ENCODE measurements at regions not wholly inside any gene's neighbourhood (a gene's known extent, or its start where the extent isn't known, plus 50 kb on each side); places are given as distances from the start of the nearest gene placed in this dataset.

- H3K27me3 ChIP-seq (ENCODE audit: insufficient read depth, poor library complexity, severe bottlenecking) = no peaks in the 10 kb centered on the region
- TF ChIP-seq, protein P1, sequence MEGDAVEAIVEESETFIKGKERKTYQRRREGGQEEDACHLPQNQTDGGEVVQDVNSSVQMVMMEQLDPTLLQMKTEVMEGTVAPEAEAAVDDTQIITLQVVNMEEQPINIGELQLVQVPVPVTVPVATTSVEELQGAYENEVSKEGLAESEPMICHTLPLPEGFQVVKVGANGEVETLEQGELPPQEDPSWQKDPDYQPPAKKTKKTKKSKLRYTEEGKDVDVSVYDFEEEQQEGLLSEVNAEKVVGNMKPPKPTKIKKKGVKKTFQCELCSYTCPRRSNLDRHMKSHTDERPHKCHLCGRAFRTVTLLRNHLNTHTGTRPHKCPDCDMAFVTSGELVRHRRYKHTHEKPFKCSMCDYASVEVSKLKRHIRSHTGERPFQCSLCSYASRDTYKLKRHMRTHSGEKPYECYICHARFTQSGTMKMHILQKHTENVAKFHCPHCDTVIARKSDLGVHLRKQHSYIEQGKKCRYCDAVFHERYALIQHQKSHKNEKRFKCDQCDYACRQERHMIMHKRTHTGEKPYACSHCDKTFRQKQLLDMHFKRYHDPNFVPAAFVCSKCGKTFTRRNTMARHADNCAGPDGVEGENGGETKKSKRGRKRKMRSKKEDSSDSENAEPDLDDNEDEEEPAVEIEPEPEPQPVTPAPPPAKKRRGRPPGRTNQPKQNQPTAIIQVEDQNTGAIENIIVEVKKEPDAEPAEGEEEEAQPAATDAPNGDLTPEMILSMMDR (IDR thresholded peaks at IDR 0.05; ENCODE audit: poor library complexity, severe bottlenecking) = no peak
- no peak overlapping the region for H3K27ac ChIP-seq (ENCODE audit: poor library complexity, severe bottlenecking)
- H3K4me1 ChIP-seq (ENCODE audit: insufficient read depth, poor library complexity, severe bottlenecking) = no peaks in the 10 kb centered on the region
- ATAC-seq (ENCODE audit: low read depth) = no peak
- H3K36me3 ChIP-seq (ENCODE audit: low read depth) = no peaks in the 10 kb centered on the region
- H3K9me3 ChIP-seq (ENCODE audit: severe bottlenecking) = no peaks in the 10 kb centered on the region
- H3K4me3 ChIP-seq (ENCODE audit: severe bottlenecking) = no peak overlapping the region
- DNase-seq (ENCODE audit: low spot score) = no peak
Measured at GRCh38 chr2:65835975-65836549, 403.7 kb upstream of the SPRED2 start.

GRCh38 chr2:65834771-65835475, 402.5 kb upstream of the SPRED2 start:
- no peak overlapping the region for H3K4me3 ChIP-seq (ENCODE audit: severe bottlenecking)
- TF ChIP-seq, protein P1 (IDR thresholded peaks at IDR 0.05; ENCODE audit: poor library complexity, severe bottlenecking) = no peak
- no peaks in the 10 kb centered on the region for H3K27me3 ChIP-seq (ENCODE audit: insufficient read depth, poor library complexity, severe bottlenecking)
- H3K36me3 ChIP-seq (ENCODE audit: low read depth) = no peaks in the 10 kb centered on the region
- H3K4me1 ChIP-seq (ENCODE audit: insufficient read depth, poor library complexity, severe bottlenecking) = no peaks in the 10 kb centered on the region
- DNase-seq (ENCODE audit: low spot score) = no peak
- no peaks in the 10 kb centered on the region for H3K9me3 ChIP-seq (ENCODE audit: severe bottlenecking)
- ATAC-seq (ENCODE audit: low read depth) = no peak
- no peak overlapping the region for H3K27ac ChIP-seq (ENCODE audit: poor library complexity, severe bottlenecking)

DNA sequence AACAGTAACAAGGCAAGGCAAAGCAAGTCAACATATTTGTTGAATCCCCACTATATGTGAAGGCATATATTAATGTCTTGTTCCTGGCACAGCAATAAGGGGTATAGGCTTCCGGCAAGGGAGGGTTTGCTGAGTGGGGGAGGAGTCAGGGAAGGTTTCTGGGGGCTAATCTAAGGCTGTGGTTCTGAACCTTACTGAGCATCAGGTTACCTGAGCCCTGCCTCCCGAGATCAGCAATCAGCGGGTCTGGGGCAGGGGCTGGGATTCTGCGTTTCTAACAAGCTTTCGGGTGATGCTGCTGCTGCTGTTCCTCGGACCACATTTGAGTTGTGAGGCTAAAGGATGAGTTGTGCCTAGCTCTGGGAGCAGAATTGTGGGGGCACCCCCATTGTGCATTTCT, 401.7 kb upstream of the SPRED2 start:
- Histone ChIP-seq H3K4me3 (ENCODE audit: severe bottlenecking) (no peak overlapping the region), H3K27me3 (ENCODE audit: insufficient read depth, poor library complexity, severe bottlenecking) (no peaks in the 10 kb centered on the region), H3K4me1 (ENCODE audit: insufficient read depth, poor library complexity, severe bottlenecking) (no peaks in the 10 kb centered on the region), H3K27ac (ENCODE audit: poor library complexity, severe bottlenecking) (no peak overlapping the region), H3K9me3 (ENCODE audit: severe bottlenecking) (no peaks in the 10 kb centered on the region), H3K36me3 (ENCODE audit: low read depth) (no peaks in the 10 kb centered on the region)
- TF ChIP-seq, protein P1 (IDR thresholded peaks at IDR 0.05; ENCODE audit: poor library complexity, severe bottlenecking) = no peak
- DNase-seq (ENCODE audit: low spot score) (no peak), ATAC-seq (ENCODE audit: low read depth) (no peak)

DNA sequence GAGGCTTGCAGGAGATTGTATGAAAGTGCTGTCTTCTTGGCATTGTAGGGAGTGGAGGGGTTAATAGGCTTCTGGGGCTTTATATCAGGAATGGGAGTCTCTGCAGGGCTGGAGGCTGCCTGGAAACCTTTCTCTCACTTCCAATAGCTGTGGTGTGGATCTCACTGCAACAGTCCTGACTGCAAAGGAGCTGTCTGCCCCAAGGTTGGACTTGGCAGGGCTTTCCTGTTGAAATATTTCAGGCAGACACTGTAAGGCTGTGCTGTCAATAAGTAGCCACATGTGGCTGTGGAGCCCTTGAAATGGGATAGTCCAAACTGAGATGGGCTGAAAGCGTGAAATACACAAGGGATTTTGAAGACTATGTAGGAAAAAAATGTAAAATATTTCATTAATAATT, 399.1 kb upstream of the SPRED2 start:
- Histone ChIP-seq H3K27me3 (ENCODE audit: insufficient read depth, poor library complexity, severe bottlenecking) (no peaks in the 10 kb centered on the region), H3K4me1 (ENCODE audit: insufficient read depth, poor library complexity, severe bottlenecking) (no peaks in the 10 kb centered on the region), H3K36me3 (ENCODE audit: low read depth) (no peaks in the 10 kb centered on the region), H3K27ac (ENCODE audit: poor library complexity, severe bottlenecking) (no peak overlapping the region), H3K4me3 (ENCODE audit: severe bottlenecking) (no peak overlapping the region), H3K9me3 (ENCODE audit: severe bottlenecking) (no peaks in the 10 kb centered on the region)
- TF ChIP-seq, protein P1 (IDR thresholded peaks at IDR 0.05; ENCODE audit: poor library complexity, severe bottlenecking) = no peak
- ATAC-seq (ENCODE audit: low read depth) (no peak), DNase-seq (ENCODE audit: low spot score) (no peak)

- TF ChIP-seq, protein P1 (IDR thresholded peaks at IDR 0.05; ENCODE audit: poor library complexity, severe bottlenecking) = no peak
- Histone ChIP-seq H3K4me1 (ENCODE audit: insufficient read depth, poor library complexity, severe bottlenecking) (no peaks in the 10 kb centered on the region), H3K27ac (ENCODE audit: poor library complexity, severe bottlenecking) (no peak overlapping the region), H3K4me3 (ENCODE audit: severe bottlenecking) (no peak overlapping the region), H3K27me3 (ENCODE audit: insufficient read depth, poor library complexity, severe bottlenecking) (no peaks in the 10 kb centered on the region), H3K36me3 (ENCODE audit: low read depth) (no peaks in the 10 kb centered on the region), H3K9me3 (ENCODE audit: severe bottlenecking) (no peaks in the 10 kb centered on the region)
- ATAC-seq (ENCODE audit: low read depth) (no peak), DNase-seq (ENCODE audit: low spot score) (no peak)
Measured at GRCh38 chr2:65826567-65826966, 394.2 kb upstream of the SPRED2 start.

Measured in RWPE2 (cell line).